GM19372 (cell line): ENCODE measurements at regions not wholly inside any gene's neighbourhood (a gene's known extent, or its start where the extent isn't known, plus 50 kb on each side); places are given as distances from the start of the nearest gene placed in this dataset.
"Not testable (repeated sequence)": the region's sequence is repeated elsewhere in the genome, so short reads cannot be mapped to it uniquely, and the experiment has no call there.

Source experiments
- ATAC-seq: cut with Tn5 transposase; IDR thresholded peaks from one replicate; pipeline ENCODE4 v1.9.1; 2021; ENCODE audit warnings: mild to moderate bottlenecking, low read depth, moderate library complexity; ENCODE audit not compliant: unreplicated experiment

DNA sequence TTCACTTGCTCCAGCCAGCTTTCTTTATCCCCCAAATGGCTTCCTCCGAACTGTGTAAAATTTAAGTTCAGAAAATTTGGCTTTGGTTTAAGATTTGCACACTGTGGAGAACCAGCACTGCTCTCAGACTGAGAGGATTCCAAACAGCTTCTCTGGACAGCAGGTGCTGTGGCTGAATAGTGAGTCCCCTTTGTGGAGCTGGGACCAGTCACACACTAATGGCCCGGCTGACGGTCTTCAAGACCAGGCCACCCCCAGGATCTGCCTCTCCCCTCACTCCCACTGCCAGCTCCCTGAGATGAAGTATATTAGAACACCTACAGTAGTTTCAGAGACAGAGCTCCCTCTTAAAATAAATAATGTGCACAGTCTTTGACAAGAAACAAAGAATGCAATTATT lies 267.3 kb downstream of the BCAT1 start:
- ATAC-seq = no peak

DNA sequence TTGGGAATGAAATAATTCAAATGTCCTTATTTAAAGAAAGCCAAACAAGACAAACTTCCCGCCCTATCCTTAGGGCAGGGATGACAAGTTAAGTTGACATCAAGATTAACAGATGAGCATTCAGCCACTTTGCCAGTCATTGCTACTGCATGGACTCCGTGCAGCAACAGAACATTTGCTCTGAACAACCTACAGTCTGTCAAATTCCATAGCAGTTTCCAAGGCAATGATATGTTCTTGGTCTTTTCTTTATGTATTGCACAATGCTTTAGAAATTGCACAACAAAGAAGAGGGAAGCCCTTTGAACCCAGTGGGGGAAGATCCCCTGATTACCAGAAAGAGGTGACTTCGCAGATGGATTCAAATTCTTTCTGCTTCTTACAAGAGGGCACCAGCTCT lies 269.8 kb downstream of the BCAT1 start:
- ATAC-seq = no peak

DNA sequence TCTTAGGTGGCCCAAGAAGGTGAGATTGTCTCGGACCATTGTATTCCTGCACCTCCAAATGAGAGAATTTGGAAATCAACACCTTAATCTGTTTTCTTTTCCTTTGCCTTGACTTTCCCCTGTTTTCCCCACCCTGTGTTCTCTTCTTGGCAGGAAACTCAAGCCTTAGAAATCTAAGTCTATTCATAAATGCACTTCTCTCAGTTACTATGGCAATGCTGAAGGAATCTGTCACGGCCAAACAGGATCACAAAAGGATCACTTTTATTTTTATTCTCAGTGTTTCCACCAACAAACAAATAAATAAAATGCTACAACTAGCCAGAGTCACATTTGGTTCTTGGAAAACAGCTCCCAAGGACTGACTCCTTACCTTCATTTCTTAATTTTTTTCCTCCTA lies 270.5 kb downstream of the BCAT1 start:
- no peak for ATAC-seq

DNA sequence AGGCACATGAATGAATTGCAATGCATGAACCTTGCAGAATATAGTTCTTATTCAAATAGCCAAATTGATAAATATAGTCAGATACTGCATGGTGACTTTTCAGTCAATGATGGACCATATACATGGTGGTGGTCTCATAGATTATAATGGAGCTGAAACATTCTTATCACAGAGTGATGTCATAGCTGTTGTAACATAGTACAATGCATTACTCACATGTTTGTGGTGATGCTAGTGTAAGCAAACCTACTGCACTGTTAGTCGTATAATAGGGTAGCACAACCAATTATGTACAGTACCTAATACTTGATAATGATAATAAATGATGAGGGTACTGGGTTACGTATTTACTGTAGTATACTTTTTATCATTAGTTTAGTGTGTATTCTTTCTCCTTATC lies 280.3 kb downstream of the BCAT1 start:
- no peak for ATAC-seq

DNA sequence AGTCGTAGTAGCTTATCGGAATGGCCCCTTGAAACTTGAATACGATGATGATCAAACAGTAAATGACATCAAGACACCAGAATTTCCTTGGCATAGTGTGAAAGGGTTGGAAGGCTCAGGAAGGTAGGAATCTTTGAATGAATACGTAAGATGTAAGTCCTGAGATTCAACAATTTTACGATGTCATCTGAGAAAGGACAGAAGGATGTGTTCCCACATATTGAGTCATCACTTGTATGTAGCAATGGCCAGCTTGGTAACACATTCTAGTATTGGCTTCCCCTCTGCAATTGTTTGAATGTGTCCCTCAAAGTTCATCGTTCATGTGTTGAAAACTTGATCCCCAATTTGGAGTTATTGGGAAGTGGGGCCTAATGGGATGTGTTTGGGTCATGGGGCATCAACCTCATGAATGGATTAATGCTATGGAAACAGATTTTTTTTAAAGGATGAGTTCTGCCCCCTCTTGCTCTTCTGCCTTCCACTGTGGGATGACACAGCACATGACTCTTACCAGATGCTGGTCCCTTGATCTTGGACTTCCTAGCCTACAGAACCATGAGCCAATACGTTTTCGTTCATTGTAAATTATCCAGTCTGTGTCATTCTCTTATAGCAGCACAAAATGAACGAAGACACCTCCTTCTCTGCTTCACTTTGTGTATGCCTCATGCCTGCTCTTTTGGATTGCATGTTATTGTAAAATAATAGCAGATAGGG lies 284.6 kb downstream of the BCAT1 start:
- no peak for ATAC-seq

DNA sequence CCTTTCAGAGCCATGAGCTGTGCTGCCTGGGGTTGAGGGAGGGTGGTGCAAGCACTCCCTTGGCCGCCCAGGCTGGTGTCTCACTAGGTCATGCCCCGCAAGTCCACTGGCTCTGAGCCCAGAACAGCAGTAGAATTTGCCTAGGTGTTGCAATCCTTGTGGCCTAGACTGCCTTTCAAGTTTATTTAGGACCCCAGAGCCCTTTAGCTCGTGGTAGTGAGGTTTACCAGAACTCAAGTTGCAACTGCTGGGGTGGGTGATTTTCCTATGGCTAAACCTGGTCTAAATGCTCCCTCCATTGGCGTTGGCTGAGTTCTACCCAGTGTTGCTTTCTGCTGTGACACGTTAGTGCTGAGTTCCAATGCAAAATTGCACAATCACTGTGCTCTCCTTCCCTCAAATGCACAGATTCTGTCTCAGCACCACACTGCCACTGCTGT lies 287.2 kb downstream of the BCAT1 start:
- ATAC-seq = no peak

DNA sequence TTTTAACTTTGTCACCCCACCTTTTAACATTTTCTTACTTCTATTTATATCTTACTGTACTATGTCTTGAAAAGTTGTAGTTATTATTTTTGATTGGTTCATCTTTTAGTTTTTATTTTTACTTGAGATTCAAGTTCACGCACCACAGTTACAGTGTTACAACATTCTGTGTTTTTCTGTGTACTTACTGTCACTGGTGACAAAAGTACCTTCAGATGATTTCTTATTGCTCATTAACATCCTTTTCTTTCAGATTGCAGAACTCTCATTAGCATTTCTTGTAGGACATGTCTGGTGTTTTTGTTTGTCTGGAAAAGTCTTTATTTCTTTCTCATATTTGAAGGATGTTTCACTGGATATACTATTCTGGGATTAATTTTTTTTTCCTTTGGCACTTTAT lies 289.9 kb downstream of the BCAT1 start:
- no peak for ATAC-seq

DNA sequence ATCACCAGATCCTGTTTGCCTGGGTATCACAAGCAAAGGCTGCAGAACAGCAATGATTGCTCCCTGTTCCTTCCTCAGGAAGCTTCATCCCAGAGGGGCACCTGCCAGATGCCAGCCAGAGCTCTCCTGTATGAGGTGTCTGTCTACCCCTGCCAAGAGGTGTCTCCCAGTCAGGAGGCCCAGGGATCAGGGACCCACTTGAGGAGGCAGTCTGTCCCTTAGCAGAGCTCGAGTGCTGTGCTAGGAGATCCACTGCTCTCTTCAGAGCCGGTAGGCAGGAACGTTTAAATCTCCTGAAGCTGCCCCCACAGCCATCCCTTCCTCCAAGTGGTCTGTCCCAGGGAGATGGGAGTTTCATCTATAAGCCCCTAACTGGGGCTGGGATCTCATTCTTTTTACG lies 294.6 kb downstream of the BCAT1 start:
- ATAC-seq = not testable (repeated sequence)

DNA sequence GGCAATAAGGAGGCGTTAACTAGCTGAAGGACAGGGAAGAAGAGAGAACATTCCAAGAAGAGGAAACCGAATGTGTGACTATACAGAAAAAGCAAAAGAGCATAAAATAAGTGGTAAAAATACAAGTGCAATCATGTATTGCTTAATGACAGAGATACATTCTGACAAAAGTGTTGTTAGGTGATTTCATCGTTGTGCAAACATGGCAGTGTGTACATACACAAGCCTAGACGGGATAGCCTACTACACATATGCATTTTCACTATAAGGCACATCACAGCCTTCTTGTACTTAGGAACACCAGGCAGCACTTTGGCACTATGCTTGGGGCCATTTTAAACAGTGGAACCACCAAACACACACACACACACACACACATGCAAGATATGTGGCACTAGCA lies 299.3 kb downstream of the BCAT1 start:
- ATAC-seq = no peak

DNA sequence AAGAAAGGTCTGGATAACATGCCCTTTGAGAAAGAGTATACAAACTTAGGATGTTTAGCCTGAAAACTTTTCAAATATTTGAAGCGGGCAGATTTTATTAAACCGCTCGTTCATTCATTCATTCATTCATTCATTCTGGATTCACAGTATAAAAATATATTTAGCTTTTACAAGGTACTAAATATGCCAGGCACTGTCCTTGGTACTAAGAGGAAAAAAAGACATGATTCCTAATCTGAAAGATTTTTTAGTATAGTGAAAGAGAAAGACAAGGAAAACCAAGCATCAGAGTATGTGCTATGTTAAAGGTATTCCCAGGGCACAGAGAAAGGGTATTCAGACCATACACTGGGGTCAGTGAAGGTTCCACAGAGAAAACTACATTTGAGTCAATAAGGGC lies 299.7 kb downstream of the BCAT1 start:
- no peak for ATAC-seq

DNA sequence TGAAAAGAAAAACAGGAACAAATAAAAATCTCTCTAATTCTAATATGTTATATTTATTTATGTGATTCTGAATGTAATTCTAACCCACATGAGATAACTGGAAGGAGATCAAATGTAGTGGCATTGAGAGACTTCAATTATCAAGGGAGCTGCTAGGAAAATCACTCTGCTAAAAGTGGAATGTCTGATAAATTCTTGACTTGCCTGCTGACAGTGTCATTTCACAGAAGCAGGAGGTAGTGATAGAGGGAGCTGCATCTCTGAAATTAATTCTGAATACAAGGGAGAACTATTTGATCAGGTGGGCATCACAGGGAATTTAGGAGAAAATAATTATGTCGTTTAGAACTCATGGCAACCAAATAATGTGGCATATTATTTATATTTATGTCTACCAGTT lies 303.6 kb downstream of the BCAT1 start:
- no peak for ATAC-seq

DNA sequence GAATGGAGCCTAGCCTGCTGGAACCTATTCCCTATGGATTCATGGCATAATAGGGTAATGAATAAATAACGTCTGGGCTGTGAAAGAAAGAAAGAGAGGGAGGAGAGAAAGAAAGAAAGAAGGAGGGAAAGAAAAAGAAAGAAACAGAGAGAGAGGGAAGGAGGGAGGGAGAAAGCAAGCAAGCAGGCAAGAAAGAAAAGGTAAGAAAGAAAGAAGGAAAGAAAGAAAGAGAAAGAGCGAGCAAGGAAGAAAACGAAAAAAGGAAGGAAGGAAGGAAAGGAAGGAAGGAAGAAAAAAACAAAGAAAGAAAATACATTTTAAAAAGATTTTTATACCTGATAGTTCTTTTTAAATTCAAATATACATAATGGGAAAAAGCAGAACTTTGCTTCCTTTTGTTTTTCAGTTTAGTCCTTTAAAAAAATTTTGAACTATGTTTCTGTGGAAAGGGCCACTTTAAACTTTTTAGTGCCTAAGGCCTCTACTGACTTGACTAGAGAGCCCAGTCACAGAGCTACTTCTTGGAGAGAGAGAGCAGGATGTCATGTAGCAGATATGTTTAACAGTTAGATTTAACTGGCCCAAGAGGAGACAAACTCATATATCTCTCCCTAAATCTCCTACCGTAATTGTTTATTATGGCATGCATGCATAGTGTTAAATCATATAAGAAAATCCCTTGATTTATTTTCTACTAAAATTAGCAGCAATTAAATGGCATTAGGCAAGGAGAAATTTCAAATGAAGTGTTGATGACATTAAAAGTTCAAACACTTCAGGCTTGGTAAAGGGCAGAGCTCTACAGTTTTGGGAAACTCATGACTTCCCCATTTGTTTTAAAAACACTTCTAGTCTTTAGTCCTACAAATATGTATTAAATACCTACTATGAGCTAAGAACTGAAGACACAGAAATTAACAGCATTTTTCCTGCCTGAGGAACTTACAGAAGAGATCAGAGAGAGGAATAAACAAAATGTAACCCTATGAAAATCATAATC lies 305.5 kb downstream of the BCAT1 start:
- ATAC-seq = no peak

DNA sequence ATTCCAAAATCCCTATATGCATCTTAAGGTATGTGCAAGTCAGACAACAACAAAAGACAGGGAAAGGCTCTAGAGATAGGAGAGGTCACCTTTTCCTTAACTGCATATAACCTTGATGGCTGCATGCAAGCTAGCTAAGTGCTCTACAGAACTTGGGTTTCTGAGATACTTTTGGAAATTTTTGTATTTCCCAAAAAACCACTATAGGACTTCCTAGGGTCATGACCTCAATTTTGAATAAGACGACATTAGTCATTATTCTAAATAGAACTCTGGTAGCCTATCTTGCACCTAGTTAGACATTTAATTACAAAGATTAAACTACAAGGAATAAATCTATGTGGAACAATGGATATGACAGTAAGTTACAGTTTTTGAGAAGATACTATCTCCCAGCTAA lies 309.3 kb downstream of the BCAT1 start:
- no peak for ATAC-seq

DNA sequence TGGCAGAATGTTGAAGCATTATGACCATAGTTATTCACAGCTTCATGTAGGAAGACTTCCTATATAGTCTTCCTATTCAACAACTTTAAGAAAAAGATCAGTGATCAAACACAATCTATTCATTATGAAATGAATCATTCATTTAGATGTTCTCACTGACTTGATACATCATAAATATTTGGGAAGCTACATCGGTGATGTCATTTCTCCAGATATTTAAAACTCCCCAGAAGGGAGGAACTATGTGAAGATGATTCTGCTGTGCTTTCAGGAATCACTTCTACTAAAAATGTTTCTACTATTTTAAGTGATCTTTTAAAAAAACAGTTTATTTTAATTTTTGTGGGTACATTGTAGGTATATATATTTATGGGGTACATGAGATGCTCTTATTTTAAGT lies 316.4 kb downstream of the BCAT1 start:
- ATAC-seq = no peak

DNA sequence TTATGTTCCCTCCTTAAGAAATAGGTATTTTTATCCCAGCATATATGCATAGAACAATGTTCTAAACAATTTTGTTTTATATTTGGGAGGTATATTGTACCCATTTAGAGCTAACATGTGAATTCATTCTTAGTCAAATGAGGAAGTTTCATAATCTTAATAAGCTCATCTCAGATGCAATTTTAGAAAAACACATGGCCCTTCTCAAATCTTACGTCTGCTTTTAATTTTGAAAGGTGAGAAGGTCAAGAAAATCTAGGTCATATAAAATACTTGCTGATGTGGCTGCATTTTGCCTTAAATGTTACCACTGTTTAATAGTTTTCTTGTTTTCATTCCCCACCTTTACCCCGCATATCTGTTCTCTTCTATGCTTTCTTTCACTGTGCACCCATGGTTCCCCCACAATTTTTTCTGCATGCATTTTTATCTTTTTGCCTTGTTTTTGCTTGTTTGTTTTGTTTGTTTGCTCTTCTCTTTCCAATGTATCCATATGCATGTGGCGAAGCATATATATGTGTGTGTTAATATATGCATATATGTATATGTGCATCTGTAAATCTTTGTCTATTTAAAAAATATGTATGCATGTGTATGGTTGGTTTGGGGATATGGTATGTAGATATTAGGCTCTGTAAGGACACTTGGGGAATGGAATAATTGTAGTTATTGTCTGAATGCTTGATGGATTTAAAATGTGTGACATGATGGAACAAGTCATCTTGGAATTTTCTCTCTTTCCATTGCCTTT lies 317.1 kb downstream of the BCAT1 start:
- no peak for ATAC-seq

DNA sequence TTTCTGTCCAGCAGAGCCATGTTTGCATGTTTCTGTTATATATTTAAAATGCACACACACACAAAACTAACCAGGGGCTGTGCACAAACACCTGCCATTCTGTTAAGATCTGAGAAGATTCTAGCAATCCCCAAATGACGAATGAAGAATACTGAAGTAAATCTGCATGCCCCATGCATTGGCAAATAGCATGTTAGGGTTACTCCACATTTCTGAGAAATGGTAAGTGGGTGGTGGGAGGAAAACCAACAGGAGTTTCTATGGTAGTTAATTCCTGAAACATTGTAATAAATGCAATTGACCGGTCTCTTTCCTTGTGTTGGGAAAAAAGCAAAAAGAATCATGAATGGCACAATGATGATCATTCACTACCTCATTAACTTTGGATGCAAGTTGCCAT lies 318.0 kb downstream of the BCAT1 start:
- ATAC-seq = no peak

DNA sequence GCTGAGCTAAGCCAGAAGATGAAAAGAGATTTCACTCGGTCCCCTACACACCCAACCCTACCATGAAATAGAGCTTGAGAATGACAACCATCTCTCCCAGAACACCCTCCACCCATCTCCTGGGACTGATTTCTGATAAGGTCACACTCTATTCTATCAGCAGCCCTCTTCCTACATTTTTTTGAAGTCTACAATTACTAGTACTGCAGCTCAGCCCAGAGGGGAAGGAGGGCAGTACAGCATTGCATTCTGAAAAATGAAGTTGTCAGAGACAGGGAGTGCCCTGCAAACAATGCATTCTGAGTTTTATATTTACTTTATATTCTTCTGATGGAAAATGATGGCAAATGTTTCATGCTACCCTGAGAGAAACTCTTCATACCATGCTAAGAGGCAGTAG lies 318.5 kb downstream of the BCAT1 start:
- no peak for ATAC-seq

DNA sequence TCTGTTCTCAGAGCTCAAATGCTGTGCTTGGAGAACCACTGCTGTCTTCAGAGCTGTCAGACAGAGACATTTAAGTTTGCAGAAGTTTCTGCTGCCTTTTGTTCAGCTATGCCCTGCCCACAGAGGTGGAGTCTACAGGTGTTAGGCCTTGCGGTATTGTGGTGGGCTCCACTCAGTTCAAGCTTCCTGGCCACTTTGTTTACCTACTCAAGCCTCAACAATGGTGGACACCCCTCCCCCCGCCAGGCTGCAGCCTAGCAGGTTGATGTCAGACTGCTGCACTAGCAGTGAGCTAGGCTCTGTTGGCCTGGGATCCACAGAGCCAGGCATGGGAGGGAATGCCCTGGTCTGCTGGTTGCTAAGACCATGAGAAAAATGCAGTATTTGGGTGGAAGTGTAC lies 323.8 kb downstream of the BCAT1 start:
- ATAC-seq = no peak

DNA sequence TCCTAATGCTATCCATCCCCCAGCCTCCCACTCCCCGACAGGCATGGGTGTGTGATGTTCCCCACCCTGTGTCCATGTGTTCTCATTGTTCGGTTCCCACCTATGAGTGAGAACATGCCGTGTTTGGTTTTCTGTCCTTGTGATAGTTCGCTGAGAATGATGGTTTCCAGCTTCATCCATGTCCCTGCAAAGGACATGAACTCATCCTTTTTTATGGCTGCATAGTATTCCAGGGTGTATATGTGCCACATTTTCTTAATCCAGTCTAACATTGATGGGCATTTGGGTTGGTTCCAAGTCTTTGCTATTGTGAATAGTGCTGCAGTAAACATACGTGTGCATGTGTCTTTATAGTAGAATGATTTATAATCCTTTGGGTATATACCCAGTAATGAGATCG lies 328.9 kb downstream of the BCAT1 start:
- not testable (repeated sequence) for ATAC-seq

DNA sequence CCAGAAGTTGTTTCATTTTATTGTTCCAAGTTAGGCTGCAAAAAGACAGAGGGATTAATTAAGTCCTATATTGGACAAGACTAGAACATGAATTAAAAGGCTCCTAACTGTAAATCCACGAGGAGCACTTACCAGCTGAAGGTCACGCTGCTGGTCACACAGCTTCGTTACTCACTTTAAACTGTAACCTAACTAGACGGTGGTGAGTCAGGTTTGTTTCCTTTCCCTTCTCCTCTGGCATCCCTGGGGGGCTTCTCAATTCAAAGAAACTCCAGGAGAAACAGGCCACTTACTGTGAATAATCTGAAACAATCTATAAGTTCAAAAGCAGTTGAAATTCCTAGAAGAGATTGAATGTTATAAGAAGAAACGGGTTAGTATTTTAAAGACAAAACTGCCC lies 331.4 kb downstream of the BCAT1 start:
- ATAC-seq = no peak

DNA sequence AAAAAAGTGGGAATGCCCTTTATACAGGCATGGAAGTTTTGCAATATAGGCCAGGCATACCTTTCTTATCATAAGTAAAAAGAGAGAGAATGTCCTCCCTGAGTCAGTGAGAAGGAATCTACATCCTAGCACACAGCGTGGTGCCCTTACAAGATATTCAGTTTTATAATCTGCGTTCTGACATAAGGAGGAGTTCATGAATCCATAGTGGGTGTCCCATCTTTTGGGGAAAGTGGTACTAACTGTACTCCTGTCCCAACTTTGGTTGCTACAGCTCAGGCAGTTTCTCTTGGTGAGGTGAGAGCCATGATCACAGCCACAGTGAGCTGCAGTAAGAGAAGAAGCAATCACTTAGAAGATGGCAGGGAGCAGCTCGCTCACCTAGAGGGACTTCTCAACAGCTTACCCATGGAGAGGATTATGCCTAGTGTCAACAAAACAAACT lies 332.9 kb downstream of the BCAT1 start:
- no peak for ATAC-seq
